ENCODE measurements at regions not wholly inside any gene's neighbourhood (a gene's known extent, or its start where the extent isn't known, plus 50 kb on each side); places are given as distances from the start of the nearest gene placed in this dataset.

DNA sequence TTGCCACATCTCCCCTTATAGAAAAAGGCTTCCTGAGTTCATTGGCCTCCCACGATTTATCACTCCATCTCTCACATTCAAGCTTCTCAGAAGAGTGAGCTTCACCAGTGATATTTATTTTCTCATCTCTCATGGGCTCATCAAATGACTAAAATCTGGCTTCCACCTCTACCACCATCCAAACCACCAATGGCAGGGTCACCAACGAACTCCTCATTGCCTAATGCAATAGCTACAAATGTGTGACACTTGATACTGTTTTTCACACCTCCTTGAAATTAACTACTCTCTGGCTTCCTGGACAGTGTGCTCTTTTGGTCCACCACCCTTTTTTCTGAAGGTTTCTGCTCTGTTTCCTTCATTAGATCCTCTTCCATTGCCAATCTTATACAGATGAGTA lies 129.0 kb downstream of the SH2D1A start:
- TF ChIP-seq FOXP2 (optimal IDR thresholded peaks at IDR 0.05; ENCODE audit: borderline replicate concordance, extremely low read depth, extremely low read length, insufficient read depth) (no peak), SIN3A (IDR thresholded peaks at IDR 0.05; ENCODE audit: borderline replicate concordance, insufficient read depth, low read length) (no peak), TAF1 (IDR thresholded peaks at IDR 0.05; ENCODE audit: borderline replicate concordance, insufficient read depth, low read length) (no peak), POLR2AphosphoS5 (IDR thresholded peaks at IDR 0.05; ENCODE audit: low read depth, low read length) (no peak)
- TF ChIP-seq, protein P1, sequence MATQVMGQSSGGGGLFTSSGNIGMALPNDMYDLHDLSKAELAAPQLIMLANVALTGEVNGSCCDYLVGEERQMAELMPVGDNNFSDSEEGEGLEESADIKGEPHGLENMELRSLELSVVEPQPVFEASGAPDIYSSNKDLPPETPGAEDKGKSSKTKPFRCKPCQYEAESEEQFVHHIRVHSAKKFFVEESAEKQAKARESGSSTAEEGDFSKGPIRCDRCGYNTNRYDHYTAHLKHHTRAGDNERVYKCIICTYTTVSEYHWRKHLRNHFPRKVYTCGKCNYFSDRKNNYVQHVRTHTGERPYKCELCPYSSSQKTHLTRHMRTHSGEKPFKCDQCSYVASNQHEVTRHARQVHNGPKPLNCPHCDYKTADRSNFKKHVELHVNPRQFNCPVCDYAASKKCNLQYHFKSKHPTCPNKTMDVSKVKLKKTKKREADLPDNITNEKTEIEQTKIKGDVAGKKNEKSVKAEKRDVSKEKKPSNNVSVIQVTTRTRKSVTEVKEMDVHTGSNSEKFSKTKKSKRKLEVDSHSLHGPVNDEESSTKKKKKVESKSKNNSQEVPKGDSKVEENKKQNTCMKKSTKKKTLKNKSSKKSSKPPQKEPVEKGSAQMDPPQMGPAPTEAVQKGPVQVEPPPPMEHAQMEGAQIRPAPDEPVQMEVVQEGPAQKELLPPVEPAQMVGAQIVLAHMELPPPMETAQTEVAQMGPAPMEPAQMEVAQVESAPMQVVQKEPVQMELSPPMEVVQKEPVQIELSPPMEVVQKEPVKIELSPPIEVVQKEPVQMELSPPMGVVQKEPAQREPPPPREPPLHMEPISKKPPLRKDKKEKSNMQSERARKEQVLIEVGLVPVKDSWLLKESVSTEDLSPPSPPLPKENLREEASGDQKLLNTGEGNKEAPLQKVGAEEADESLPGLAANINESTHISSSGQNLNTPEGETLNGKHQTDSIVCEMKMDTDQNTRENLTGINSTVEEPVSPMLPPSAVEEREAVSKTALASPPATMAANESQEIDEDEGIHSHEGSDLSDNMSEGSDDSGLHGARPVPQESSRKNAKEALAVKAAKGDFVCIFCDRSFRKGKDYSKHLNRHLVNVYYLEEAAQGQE (IDR thresholded peaks at IDR 0.05; ENCODE audit: insufficient read depth in 1 of 2, low read depth in 2 of 2, low read length in 2 of 2) = no peak

- TF ChIP-seq FOXP2 (optimal IDR thresholded peaks at IDR 0.05; ENCODE audit: borderline replicate concordance, extremely low read depth, extremely low read length, insufficient read depth) = no peak
- no peak for TF ChIP-seq POLR2AphosphoS5 (IDR thresholded peaks at IDR 0.05; ENCODE audit: low read depth, low read length)
- TF ChIP-seq, protein P1 (IDR thresholded peaks at IDR 0.05; ENCODE audit: insufficient read depth in 1 of 2, low read depth in 2 of 2, low read length in 2 of 2) = no peak
- TF ChIP-seq SIN3A (IDR thresholded peaks at IDR 0.05; ENCODE audit: borderline replicate concordance, insufficient read depth, low read length) = no peak
- TF ChIP-seq TAF1 (IDR thresholded peaks at IDR 0.05; ENCODE audit: borderline replicate concordance, insufficient read depth, low read length) = no peak
These were observed 130.2 kb downstream of the SH2D1A start for GRCh38 chrX:124476562-124476961.

DNA sequence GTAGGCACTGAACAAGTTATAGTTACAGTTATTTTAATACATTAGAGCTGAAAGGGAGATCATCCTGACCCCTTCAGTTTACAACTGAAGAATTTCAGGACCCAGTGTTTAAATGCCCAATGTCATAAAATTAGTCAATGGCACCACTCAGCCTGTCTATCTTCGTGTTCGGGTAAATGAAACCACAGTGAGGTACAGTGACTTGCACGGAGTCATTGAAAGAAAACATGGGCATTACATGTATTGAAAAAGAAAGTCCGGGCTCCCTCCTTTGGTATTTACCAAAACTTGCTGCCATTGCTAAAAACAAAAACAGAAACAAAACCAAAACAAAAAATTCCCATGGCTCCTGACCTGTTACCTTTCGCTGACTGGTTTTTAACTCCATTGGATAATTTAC lies 131.7 kb downstream of the SH2D1A start:
- no peak for TF ChIP-seq SIN3A (IDR thresholded peaks at IDR 0.05; ENCODE audit: borderline replicate concordance, insufficient read depth, low read length)
- no peak for TF ChIP-seq FOXP2 (optimal IDR thresholded peaks at IDR 0.05; ENCODE audit: borderline replicate concordance, extremely low read depth, extremely low read length, insufficient read depth)
- TF ChIP-seq, protein P1 (IDR thresholded peaks at IDR 0.05; ENCODE audit: insufficient read depth in 1 of 2, low read depth in 2 of 2, low read length in 2 of 2) = no peak

- TF ChIP-seq POLR2AphosphoS5 (IDR thresholded peaks at IDR 0.05; ENCODE audit: low read depth, low read length) = no peak
- TF ChIP-seq FOXP2 (optimal IDR thresholded peaks at IDR 0.05; ENCODE audit: borderline replicate concordance, extremely low read depth, extremely low read length, insufficient read depth) = no peak
- no peak for TF ChIP-seq TAF1 (IDR thresholded peaks at IDR 0.05; ENCODE audit: borderline replicate concordance, insufficient read depth, low read length)
- TF ChIP-seq SIN3A (IDR thresholded peaks at IDR 0.05; ENCODE audit: borderline replicate concordance, insufficient read depth, low read length) = no peak
- TF ChIP-seq, protein P1 (IDR thresholded peaks at IDR 0.05; ENCODE audit: insufficient read depth in 1 of 2, low read depth in 2 of 2, low read length in 2 of 2) = no peak
These were observed 142.2 kb downstream of the SH2D1A start for GRCh38 chrX:124488412-124489161.
